ENCODE measurements at regions not wholly inside any gene's neighbourhood (a gene's known extent, or its start where the extent isn't known, plus 50 kb on each side); places are given as distances from the start of the nearest gene placed in this dataset.

GRCh38 chr12:125431516-125431915 lies 366.3 kb downstream of the AACS start:
- DNase-seq (ENCODE audit: low spot score), result no peak

DNA sequence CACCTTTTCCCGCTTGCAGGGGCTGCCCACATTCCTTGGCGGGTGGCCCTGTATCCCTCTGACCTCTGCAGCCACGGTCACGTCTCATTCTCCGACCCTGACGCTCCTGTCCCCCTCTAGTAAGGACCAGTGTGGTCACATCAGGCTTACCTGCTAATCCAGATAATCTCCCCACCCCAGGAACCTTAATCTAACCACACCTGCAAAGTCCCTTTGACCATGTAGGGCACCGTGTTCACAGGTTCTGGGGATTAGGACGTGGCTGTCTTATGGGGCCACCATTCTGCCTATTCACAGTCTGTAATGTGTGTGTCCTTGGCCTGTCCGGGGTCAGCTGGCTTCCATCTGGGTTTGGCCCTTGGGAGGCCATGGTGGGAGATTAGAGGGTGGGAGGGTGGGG lies 368.9 kb downstream of the AACS start:
- DNase-seq (ENCODE audit: low spot score), result no peak

- no peak for DNase-seq (ENCODE audit: low spot score)
These were observed 369.8 kb downstream of the AACS start for GRCh38 chr12:125434936-125435443.

- DNase-seq (ENCODE audit: low spot score), result no peak
These were observed 370.6 kb downstream of the AACS start for GRCh38 chr12:125435871-125436270.

GRCh38 chr12:125436686-125437085 lies 371.5 kb downstream of the AACS start:
- no peak for DNase-seq (ENCODE audit: low spot score)

- DNase-seq (ENCODE audit: low spot score), result no peak
These were observed 375.2 kb downstream of the AACS start for GRCh38 chr12:125440399-125440798.

DNA sequence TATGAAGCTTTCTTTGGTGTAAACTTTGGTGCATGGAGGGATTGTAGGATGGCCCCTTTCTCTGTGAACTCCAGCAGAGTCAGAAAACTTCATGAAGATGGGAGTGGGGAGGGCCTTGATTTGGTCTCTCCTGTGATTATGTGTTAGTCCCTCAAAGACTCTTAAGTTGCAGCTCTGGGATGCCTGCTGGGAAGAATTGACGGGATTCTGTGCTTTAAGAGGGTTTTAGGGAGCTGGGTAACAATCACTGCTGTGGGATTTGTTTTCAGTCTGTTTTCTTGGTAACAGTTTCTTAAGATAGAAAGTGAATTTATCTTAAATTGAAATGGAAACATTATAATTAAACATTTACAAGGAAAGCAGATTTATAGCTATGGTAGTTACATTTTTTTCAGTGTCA lies 378.1 kb downstream of the AACS start:
- no peak for DNase-seq (ENCODE audit: low spot score)

DNA sequence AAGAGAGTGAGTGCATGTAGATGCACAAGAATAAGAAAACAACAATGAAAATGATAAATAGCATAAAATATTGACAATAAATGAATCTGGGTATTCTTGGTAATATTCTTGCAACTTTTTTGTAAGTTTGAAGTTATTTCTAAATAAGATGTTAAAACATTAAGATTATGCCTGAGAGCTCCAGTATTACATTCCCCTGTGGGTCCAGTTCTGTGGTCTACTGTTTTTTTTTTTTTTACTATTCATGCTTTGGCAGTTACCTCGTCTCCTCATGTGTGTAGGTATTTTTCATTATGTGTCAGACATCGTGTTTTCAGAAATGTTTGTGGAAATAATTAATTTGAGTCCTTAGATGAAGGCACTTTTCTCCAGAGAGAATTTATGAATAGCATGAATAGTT lies 386.2 kb downstream of the AACS start:
- no peak for DNase-seq (ENCODE audit: low spot score)

- DNase-seq (ENCODE audit: low spot score), result no peak
These were observed 388.5 kb downstream of the AACS start for GRCh38 chr12:125453751-125454150.

DNA sequence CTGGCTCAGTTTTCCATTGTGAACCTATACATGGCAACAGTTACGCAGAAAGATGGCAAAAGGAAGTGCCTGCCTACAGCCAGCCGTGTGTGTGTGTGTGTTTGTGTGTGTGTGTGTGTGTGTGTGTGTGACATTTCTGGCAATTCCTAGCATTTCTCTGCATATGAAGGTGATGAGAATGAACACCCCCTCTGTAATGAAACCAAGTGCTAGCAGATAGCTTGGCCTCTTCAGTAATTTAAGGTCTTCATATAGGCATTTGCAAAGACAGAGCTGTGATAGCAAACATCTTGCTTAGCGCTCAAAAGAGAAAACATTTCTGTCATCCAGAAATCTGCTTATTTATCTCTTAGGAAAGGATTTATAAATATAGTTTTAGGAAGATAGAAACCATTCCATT lies 389.1 kb downstream of the AACS start:
- DNase-seq (ENCODE audit: low spot score), result no peak

DNA sequence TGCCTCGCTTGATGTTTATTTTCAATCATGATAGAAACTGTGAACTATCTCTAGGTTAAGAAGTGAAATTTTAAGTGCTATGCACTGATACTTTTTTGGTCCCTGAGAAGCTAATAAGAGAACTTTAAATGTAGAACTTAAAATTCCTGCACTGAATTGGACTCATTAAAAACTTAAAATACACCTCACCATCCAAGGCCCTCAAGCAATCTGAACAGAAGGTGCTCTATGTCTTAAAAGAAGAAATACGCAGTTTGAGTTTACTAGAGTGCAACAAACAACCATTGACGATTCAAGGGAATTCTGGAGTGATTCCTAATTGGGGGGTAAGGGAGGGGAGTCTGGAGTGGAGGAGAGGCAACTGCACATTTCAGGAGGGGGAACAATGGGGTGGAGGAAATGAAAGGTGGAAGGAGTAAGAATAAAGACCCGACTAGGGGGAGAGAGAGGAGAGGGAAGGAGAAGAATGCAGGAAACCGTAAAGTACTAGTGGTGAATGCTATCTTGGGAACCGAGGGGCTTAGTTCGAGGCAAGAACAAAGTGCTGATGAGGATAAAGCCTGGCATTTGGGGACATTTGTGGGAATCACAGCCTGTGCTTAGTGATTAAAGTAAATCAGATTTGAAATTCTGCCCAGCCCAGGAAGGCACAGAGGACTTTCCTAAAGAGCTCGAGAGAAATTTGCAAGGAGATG lies 389.7 kb downstream of the AACS start:
- no peak for DNase-seq (ENCODE audit: low spot score)

GRCh38 chr12:125455556-125455955 lies 390.3 kb downstream of the AACS start:
- DNase-seq (ENCODE audit: low spot score), result no peak

- DNase-seq (ENCODE audit: low spot score), result no peak
These were observed 393.5 kb downstream of the AACS start for GRCh38 chr12:125458552-125459268.

GRCh38 chr12:125461831-125462230 lies 396.6 kb downstream of the AACS start:
- no peak for DNase-seq (ENCODE audit: low spot score)

DNA sequence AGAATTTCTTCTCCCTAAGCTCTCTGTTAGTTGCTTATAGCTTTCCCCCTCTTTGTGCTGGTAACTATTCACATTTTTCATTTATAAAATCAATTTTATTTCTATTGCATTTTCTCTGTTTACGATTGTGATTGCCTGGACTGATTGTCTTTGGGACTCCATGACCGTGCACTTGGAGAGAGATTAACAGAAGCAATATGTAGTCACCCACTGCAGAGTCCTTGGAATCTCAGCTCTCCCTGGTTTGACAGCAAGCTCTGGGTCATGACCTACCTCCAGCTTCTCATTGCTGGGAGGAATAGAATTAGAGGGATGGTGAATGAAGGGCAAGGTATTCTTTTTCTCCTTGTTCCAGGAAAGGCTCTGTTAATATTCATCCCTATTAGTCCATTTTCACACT lies 398.2 kb downstream of the AACS start:
- DNase-seq (ENCODE audit: low spot score), result no peak

- DNase-seq (ENCODE audit: low spot score), result no peak
These were observed 402.1 kb downstream of the AACS start for GRCh38 chr12:125467363-125467762.

GRCh38 chr12:125469683-125470082 lies 404.4 kb downstream of the AACS start:
- no peak for DNase-seq (ENCODE audit: low spot score)

DNA sequence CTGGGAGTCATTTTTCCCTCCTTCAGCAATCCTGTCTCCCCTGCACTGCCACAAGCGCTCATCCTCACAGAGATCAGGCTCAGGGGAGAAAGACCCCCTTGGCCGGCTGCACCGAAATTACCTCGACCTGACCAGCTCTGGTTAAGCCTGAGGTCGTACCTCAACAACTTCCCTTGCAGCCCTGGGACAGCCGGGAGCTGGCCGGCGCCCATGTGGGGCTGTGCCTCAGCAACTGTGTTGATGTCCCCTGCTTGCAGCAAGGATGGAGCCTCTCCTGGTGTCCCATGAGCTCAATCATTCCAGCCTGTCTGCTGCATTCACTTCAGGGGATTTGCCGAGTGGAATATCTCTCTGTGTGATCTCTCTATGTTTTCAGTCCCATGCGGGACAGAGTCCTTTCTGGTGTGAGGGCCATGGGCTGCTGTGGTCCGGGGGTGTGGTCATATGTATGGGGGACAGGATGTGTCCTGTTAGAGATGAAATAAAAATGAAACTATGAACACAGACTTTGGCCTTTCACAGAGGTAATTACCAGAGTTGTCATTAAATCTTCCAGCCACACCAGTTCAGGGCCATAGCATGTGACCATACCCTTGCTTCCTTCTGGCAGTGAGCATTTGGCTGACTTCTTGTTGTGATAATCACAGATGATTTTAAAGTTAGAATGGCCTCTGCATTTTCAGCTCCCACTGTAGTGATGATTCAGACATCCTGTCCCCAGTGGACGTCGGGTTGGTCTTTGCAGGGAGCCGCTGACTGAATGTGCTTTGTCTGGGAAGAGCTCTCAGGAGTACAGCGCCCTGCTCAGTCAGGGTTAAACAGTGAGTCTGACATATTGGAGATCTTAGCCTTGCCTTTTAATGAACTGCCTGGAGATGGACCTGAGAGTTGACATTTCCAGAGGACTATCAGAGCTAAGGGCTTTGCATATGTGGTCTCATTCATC lies 405.9 kb downstream of the AACS start:
- no peak for DNase-seq (ENCODE audit: low spot score)

DNA sequence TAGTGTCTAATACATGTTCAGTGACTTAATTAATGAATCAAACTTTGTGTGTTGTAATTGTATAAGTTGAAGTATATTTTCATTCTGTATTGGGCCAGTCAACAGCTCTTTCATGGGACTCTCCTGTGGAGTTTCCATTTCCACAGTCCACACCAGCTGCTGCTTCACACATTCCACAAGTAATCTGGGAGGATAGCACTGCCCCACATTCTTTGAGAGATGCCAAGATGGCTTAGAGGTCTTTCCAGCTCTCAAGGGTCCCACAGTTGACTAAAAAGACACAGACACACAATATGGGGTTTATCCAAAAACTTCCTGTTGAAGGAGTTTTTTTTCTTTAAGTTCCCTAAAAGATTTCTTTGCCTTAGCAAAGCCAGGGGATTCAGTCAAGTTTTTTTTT lies 408.3 kb downstream of the AACS start:
- no peak for DNase-seq (ENCODE audit: low spot score)

- DNase-seq (ENCODE audit: low spot score), result no peak
These were observed 422.1 kb downstream of the AACS start for GRCh38 chr12:125487336-125487735.

DNA sequence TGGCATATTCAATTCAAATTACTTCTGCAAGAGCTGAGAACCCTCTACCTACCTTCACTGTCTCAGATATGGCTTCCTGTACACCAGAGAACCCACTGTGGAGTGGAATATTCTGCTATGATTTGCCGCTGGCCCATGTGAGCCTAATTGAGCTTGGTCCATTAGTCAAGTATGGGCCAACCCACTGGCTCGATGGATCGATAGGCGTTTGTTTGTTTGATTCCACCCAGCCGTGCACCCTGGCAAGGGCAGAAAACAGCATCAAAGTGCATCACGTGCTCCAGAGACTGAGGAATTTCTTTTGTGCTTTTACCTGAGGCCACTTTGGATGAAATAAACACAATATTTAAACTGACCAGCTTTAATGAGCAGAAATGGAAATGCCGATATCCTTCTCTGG lies 426.3 kb downstream of the AACS start:
- DNase-seq (ENCODE audit: low spot score), result no peak
